Uterus (tissue), 3 donors: ENCODE measurements at regions not wholly inside any gene's neighbourhood (a gene's known extent, or its start where the extent isn't known, plus 50 kb on each side); places are given as distances from the start of the nearest gene placed in this dataset.
A peak's percentile ranks its signal among the peaks of the same experiment; 100 is the strongest.

ENCODE experiments used
- DNase-seq, 2 donors: peaks; one replicate each; pipeline ENCODE4 v3.0.0-alpha.2; 2019 to 2020
- H3K27ac ChIP-seq, 2 donors: fragments of 200-600 bp; sonication (generic); 1 replicate in 1 of 2; 2 replicates in 1 of 2; pipeline ENCODE4 v1.5.1; 2016 to 2018
- H3K27me3 ChIP-seq, 2 donors: fragments of 200-600 bp; sonication (generic); one replicate each; pipeline ENCODE4 v1.5.1; 2018 to 2019; ENCODE audit warnings: control low read depth in 1 of 2
- H3K36me3 ChIP-seq, 2 donors: fragments of 200-600 bp; sonication (generic); one replicate each; pipeline ENCODE4 v1.5.1; 2019; ENCODE audit warnings: control low read depth in 1 of 2
- H3K4me1 ChIP-seq, 2 donors: fragments of 200-600 bp; sonication (generic); one replicate each; pipeline ENCODE4 v1.5.1; 2018 to 2019; ENCODE audit warnings: control low read depth in 1 of 2
- H3K4me3 ChIP-seq, 2 donors: fragments of 200-600 bp; sonication (generic); 1 replicate in 1 of 2; 2 replicates in 1 of 2; pipeline ENCODE4 v1.5.1; 2018 to 2019; ENCODE audit warnings: mild to moderate bottlenecking in 1 of 2
- H3K9me3 ChIP-seq, 2 donors: fragments of 200-600 bp; sonication (generic); one replicate each; pipeline ENCODE4 v1.5.1; 2019; ENCODE audit warnings: control low read depth in 1 of 2
- POLR2A ChIP-seq, 2 donors: fragments of 450-650 bp; IDR thresholded peaks; one replicate each; pipeline ENCODE4 v1.6.1; 2016; ENCODE audit warnings: antibody characterized with exemption in 2 of 2, mild to moderate bottlenecking in 1 of 2, moderate library complexity in 1 of 2
- intact Hi-C: fragments of 100-400 bp; cut with DNase I; formaldehyde crosslinking; loops from one replicate; pipeline ENCODE4 v1.15.1; 2023; ENCODE audit warnings: low total_unique reads
- TF ChIP-seq, protein P1 (sequence below), 4 experiments: fragments of 200-600 bp in 2 of 4; fragments of 450-650 bp in 2 of 4; sonication (generic) in 2 of 4; IDR thresholded peaks; one replicate each; pipeline ENCODE4 v1.5.1; 2016 to 2019; ENCODE audit warnings: antibody characterized with exemption in 4 of 4, mild to moderate bottlenecking in 2 of 4, moderate library complexity in 1 of 4
- donor health status: DM: yes; HTN: yes; CAD: no.

DNA sequence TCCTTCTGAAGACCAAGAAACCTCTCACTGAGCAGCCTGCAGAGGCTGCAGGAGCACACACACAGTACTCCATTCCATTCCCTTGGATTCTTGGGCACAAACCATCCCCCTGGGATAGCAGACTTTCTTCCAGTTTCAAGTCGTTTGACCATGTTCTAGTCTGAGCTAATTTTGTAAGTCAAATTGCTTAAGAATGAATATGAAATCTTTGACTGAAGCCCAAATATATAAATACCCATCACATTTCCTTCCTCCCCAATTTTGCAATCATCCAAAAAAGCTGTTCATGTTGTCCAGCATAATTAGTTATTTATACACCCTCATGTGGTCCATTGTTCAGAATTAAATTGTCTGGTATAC is 231.2 kb upstream of the TPRG1 start:
- no peaks in the 10 kb centered on the region for H3K4me1 ChIP-seq

DNA sequence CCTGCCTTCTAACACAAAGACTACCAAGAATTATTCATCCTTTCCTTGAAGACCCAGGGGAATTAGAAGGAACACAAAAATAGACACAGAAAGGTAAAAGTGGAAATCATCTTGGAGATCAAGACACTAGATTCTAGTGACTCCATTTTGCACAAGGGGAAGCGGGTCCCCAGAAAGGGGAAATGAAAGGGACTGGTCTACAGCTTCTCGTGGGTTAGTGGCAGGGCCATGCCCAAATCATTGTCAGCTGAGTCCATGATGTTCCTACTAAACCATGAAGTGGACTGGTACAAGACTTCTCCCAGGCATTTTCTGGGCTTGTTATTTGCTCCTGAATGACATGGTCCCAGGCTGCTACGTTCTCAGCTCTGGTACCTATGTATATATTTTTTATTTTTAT is 230.7 kb upstream of the TPRG1 start:
- peak overlapping the region; percentile 38 to 52 for H3K27ac ChIP-seq
- no peaks in the 10 kb centered on the region for H3K27me3 ChIP-seq
- TF ChIP-seq, protein P1, sequence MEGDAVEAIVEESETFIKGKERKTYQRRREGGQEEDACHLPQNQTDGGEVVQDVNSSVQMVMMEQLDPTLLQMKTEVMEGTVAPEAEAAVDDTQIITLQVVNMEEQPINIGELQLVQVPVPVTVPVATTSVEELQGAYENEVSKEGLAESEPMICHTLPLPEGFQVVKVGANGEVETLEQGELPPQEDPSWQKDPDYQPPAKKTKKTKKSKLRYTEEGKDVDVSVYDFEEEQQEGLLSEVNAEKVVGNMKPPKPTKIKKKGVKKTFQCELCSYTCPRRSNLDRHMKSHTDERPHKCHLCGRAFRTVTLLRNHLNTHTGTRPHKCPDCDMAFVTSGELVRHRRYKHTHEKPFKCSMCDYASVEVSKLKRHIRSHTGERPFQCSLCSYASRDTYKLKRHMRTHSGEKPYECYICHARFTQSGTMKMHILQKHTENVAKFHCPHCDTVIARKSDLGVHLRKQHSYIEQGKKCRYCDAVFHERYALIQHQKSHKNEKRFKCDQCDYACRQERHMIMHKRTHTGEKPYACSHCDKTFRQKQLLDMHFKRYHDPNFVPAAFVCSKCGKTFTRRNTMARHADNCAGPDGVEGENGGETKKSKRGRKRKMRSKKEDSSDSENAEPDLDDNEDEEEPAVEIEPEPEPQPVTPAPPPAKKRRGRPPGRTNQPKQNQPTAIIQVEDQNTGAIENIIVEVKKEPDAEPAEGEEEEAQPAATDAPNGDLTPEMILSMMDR (IDR thresholded peaks at IDR 0.05) = no peak
- no peak for TF ChIP-seq POLR2A (IDR thresholded peaks at IDR 0.05)
- H3K4me1 ChIP-seq = no peaks in the 10 kb centered on the region
- no peaks in the 10 kb centered on the region for H3K36me3 ChIP-seq
- H3K9me3 ChIP-seq = no peaks in the 10 kb centered on the region
- intact Hi-C loops = no loop called here
- no peak overlapping the region for H3K4me3 ChIP-seq
- no peak for DNase-seq

More for the DNA sequence above, 231.2 kb upstream of the TPRG1 start:
- Histone ChIP-seq H3K27me3 (no peaks in the 10 kb centered on the region), H3K27ac (peak overlapping the region; percentile 38 to 52), H3K4me3 (no peak overlapping the region), H3K36me3 (no peaks in the 10 kb centered on the region), H3K9me3 (no peaks in the 10 kb centered on the region)
- TF ChIP-seq, protein P1 (IDR thresholded peaks at IDR 0.05) = no peak
- no peak for TF ChIP-seq POLR2A (IDR thresholded peaks at IDR 0.05)
- DNase-seq = peak; percentile 38 to 60
- intact Hi-C loops = no loop called here

DNA sequence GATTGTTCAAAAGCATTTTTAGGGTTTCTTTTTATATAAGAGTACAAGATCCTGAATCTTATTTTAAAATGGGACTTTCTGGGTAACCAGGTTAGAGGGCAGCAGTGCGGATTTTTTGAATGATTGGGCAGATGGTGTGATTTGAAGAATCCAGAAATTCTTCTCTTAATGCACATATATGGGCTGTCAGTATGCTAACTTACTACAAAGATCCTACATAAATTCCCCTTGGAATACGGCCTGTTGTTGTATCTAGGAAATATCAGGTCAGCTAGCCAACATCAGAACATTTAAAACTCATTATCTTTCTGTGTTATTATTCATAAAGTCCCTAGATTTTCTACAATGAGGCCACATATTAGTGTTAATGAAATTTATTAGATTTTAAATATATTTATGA is 229.6 kb upstream of the TPRG1 start:
- Histone ChIP-seq H3K27me3 (no peaks in the 10 kb centered on the region), H3K4me3 (no peak overlapping the region), H3K9me3 (no peaks in the 10 kb centered on the region), H3K27ac (no peak overlapping the region), H3K36me3 (no peaks in the 10 kb centered on the region), H3K4me1 (no peaks in the 10 kb centered on the region)
- intact Hi-C loops = no loop called here
- no peak for TF ChIP-seq POLR2A (IDR thresholded peaks at IDR 0.05)
- TF ChIP-seq, protein P1 (IDR thresholded peaks at IDR 0.05) = no peak
- DNase-seq = no peak

DNA sequence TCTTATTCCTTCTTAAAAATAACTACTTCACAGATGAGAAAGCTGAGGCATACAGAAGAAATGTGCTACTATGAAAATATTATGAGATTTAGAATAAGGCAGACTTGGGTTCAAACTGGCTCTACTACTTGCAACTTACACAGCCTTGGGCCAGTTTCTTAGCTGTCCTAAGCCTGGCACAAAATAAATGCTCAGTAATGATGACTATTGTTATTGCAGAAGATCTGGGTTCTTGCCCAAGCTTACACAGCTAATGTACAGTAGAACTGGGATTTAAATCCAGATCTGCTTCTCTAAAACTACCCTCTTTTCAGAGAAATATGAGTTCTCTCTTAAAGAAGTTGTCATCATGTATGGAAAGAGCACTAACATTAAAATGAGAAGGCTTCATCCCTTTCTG is 228.2 kb upstream of the TPRG1 start:
- intact Hi-C loops = no loop called here
- TF ChIP-seq POLR2A (IDR thresholded peaks at IDR 0.05) = no peak
- TF ChIP-seq, protein P1 (IDR thresholded peaks at IDR 0.05) = no peak
- no peak for DNase-seq
- Histone ChIP-seq H3K27me3 (no peaks in the 10 kb centered on the region), H3K27ac (peak overlapping the region; percentile 69 to 96), H3K36me3 (no peaks in the 10 kb centered on the region), H3K4me1 (peaks cover 0 to 4% of the 10 kb centered on the region in 2 donors), H3K4me3 (no peak overlapping the region), H3K9me3 (no peaks in the 10 kb centered on the region)

DNA sequence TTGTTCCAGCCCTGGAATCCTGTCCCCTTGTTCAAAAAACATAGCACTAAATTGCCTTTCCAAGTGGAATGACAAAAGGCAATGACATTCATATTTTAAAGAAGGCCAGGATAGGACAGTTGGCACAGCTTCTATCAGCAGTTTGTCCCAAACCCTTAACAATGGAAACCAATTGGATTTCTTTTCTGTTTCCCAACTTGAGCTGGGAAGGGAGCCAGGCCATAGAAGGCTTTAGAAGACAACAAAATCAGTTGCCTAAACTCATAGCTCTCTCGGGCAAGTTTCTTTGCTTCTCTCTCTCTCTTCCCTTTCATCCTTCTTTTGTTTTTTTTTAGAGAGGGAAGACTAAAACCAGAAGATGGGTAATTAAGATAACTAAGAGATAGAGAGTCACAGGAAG is 227.7 kb upstream of the TPRG1 start:
- Histone ChIP-seq H3K4me1 (peaks cover 0 to 4% of the 10 kb centered on the region in 2 donors), H3K36me3 (no peaks in the 10 kb centered on the region), H3K4me3 (no peak overlapping the region), H3K27me3 (no peaks in the 10 kb centered on the region), H3K9me3 (no peaks in the 10 kb centered on the region), H3K27ac (peak overlapping the region; percentile 69 to 96)
- peak in 1 of 2 donors; percentile 44 for DNase-seq
- TF ChIP-seq, protein P1 (IDR thresholded peaks at IDR 0.05) = no peak
- no peak for TF ChIP-seq POLR2A (IDR thresholded peaks at IDR 0.05)
- intact Hi-C loops = no loop called here
